NCI-H1694 treated with DMSO at 0.1 percent for 48 hours (cell line): ENCODE measurements at regions not wholly inside any gene's neighbourhood (a gene's known extent, or its start where the extent isn't known, plus 50 kb on each side); places are given as distances from the start of the nearest gene placed in this dataset.
A peak's percentile ranks its signal among the peaks of the same experiment; 100 is the strongest.

Source experiments
- DNase-seq: peaks from one replicate; lab custom pipeline; 2025; lab: John Stamatoyannopoulos, UW

- DNase-seq = no peak
Observed at GRCh38 chr1:81573458-81573857, 227.3 kb upstream of the ADGRL2 start.

- DNase-seq = no peak
Observed at GRCh38 chr1:81571946-81572345, 228.8 kb upstream of the ADGRL2 start.

- no peak for DNase-seq
Observed at GRCh38 chr1:81569761-81570160, 231.0 kb upstream of the ADGRL2 start.

GRCh38 chr1:81563632-81564031 is 237.1 kb upstream of the ADGRL2 start:
- no peak for DNase-seq

GRCh38 chr1:81562934-81563333 is 237.8 kb upstream of the ADGRL2 start:
- DNase-seq = no peak

GRCh38 chr1:81560629-81561028 is 240.1 kb upstream of the ADGRL2 start:
- no peak for DNase-seq

- DNase-seq = no peak
Observed at GRCh38 chr1:81559662-81560350, 240.9 kb upstream of the ADGRL2 start.

GRCh38 chr1:81558291-81559076 is 242.2 kb upstream of the ADGRL2 start:
- no peak for DNase-seq

GRCh38 chr1:81556968-81557367 is 243.8 kb upstream of the ADGRL2 start:
- DNase-seq = no peak

- DNase-seq = no peak
Observed at GRCh38 chr1:81554534-81554933, 246.2 kb upstream of the ADGRL2 start.

GRCh38 chr1:81554108-81554507 is 246.6 kb upstream of the ADGRL2 start:
- DNase-seq = no peak

GRCh38 chr1:81553503-81553902 is 247.2 kb upstream of the ADGRL2 start:
- DNase-seq = no peak

- no peak for DNase-seq
Observed at GRCh38 chr1:81551946-81552345, 248.8 kb upstream of the ADGRL2 start.

- no peak for DNase-seq
Observed at GRCh38 chr1:81550753-81551152, 250.0 kb upstream of the ADGRL2 start.

GRCh38 chr1:81549588-81550127 is 251.1 kb upstream of the ADGRL2 start:
- DNase-seq = peak; percentile 61

GRCh38 chr1:81548918-81549587 is 251.7 kb upstream of the ADGRL2 start:
- DNase-seq = no peak

- no peak for DNase-seq
Observed at GRCh38 chr1:81547912-81548303, 252.8 kb upstream of the ADGRL2 start.

- no peak for DNase-seq
Observed at GRCh38 chr1:81547261-81547911, 253.3 kb upstream of the ADGRL2 start.

GRCh38 chr1:81545734-81546133 is 255.0 kb upstream of the ADGRL2 start:
- no peak for DNase-seq

GRCh38 chr1:81543764-81544163 is 257.0 kb upstream of the ADGRL2 start:
- DNase-seq = no peak

GRCh38 chr1:81542196-81542595 is 258.5 kb upstream of the ADGRL2 start:
- no peak for DNase-seq

- DNase-seq = no peak
Observed at GRCh38 chr1:81540216-81540615, 260.5 kb upstream of the ADGRL2 start.
